Tibial artery (tissue), 4 donors: ENCODE measurements at regions not wholly inside any gene's neighbourhood (a gene's known extent, or its start where the extent isn't known, plus 50 kb on each side); places are given as distances from the start of the nearest gene placed in this dataset.

ENCODE experiments used
- DNase-seq, 2 donors: peaks; one replicate each; pipeline ENCODE4 v3.0.0-alpha.2; 2019
- H3K27ac ChIP-seq, 2 donors: fragments of 200-600 bp; sonication (generic) in 1 of 2; 1 replicate in 1 of 2; 2 replicates in 1 of 2; pipeline ENCODE4 v1.5.1; 2018 to 2019; ENCODE audit warnings: mild to moderate bottlenecking in 1 of 2
- H3K27me3 ChIP-seq, 2 donors: fragments of 200-600 bp; sonication (generic) in 1 of 2; one replicate each; pipeline versions ENCODE4 v1.5.1 to v1.6.0; 2016 to 2019
- H3K36me3 ChIP-seq, 3 donors: fragments of 200-600 bp; sonication (generic) in 2 of 3; one replicate each; pipeline ENCODE4 v1.5.1; 2016 to 2019; ENCODE audit warnings: mild to moderate bottlenecking in 2 of 3
- H3K4me1 ChIP-seq, 4 donors: fragments of 200-600 bp; sonication (generic) in 2 of 4; 1 replicate in 3 of 4; 2 replicates in 1 of 4; pipeline ENCODE4 v1.5.1; 2016 to 2019
- H3K4me3 ChIP-seq, 2 donors: fragments of 200-600 bp; sonication (generic) in 1 of 2; 1 replicate in 1 of 2; 2 replicates in 1 of 2; pipeline ENCODE4 v1.5.1; 2018 to 2019; ENCODE audit warnings: mild to moderate bottlenecking in 2 of 2
- H3K9me3 ChIP-seq, 3 donors: fragments of 200-600 bp; sonication (generic) in 1 of 3; one replicate each; pipeline ENCODE4 v1.5.1; 2016 to 2019
- intact Hi-C: fragments of 100-400 bp; cut with DNase I; formaldehyde crosslinking; loops from one replicate; pipeline ENCODE4 v1.15.0; 2023; ENCODE audit warnings: low total_unique reads
- TF ChIP-seq, protein P1 (sequence below), 2 experiments: fragments of 200-600 bp in 1 of 2; fragments of 450-650 bp in 1 of 2; IDR thresholded peaks; one replicate each; pipeline ENCODE4 v1.5.1; 2017 to 2019; ENCODE audit warnings: antibody characterized with exemption in 2 of 2, mild to moderate bottlenecking in 1 of 2, moderate library complexity in 1 of 2

- Histone ChIP-seq H3K36me3 (no peaks in the 10 kb centered on the region), H3K4me1 (no peaks in the 10 kb centered on the region), H3K9me3 (no peaks in the 10 kb centered on the region), H3K4me3 (no peak overlapping the region), H3K27ac (no peak overlapping the region), H3K27me3 (no peaks in the 10 kb centered on the region)
- no peak for DNase-seq
- TF ChIP-seq, protein P1, sequence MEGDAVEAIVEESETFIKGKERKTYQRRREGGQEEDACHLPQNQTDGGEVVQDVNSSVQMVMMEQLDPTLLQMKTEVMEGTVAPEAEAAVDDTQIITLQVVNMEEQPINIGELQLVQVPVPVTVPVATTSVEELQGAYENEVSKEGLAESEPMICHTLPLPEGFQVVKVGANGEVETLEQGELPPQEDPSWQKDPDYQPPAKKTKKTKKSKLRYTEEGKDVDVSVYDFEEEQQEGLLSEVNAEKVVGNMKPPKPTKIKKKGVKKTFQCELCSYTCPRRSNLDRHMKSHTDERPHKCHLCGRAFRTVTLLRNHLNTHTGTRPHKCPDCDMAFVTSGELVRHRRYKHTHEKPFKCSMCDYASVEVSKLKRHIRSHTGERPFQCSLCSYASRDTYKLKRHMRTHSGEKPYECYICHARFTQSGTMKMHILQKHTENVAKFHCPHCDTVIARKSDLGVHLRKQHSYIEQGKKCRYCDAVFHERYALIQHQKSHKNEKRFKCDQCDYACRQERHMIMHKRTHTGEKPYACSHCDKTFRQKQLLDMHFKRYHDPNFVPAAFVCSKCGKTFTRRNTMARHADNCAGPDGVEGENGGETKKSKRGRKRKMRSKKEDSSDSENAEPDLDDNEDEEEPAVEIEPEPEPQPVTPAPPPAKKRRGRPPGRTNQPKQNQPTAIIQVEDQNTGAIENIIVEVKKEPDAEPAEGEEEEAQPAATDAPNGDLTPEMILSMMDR (IDR thresholded peaks at IDR 0.05) = no peak
- intact Hi-C loops = no loop called here
Measured at GRCh38 chr1:188043536-188044245, 1214.9 kb downstream of the PLA2G4A start.

- intact Hi-C loops = no loop called here
Measured at GRCh38 chr1:188050250-188050649, 1221.5 kb downstream of the PLA2G4A start.

GRCh38 chr1:188056011-188056410 lies 1227.3 kb downstream of the PLA2G4A start:
- TF ChIP-seq, protein P1 (IDR thresholded peaks at IDR 0.05) = no peak
- H3K27me3 ChIP-seq = no peaks in the 10 kb centered on the region
- no peak overlapping the region for H3K4me3 ChIP-seq
- H3K4me1 ChIP-seq = no peaks in the 10 kb centered on the region
- no peak for DNase-seq
- H3K9me3 ChIP-seq = no peaks in the 10 kb centered on the region
- H3K36me3 ChIP-seq = no peaks in the 10 kb centered on the region
- no peak overlapping the region for H3K27ac ChIP-seq
- intact Hi-C loops = no loop called here

More at GRCh38 chr1:188050250-188050649, 1221.5 kb downstream of the PLA2G4A start:
- Histone ChIP-seq H3K36me3 (no peaks in the 10 kb centered on the region), H3K27ac (no peak overlapping the region), H3K9me3 (no peaks in the 10 kb centered on the region), H3K4me1 (no peaks in the 10 kb centered on the region), H3K4me3 (no peak overlapping the region), H3K27me3 (no peaks in the 10 kb centered on the region)
- TF ChIP-seq, protein P1 (IDR thresholded peaks at IDR 0.05) = no peak
- no peak for DNase-seq

DNA sequence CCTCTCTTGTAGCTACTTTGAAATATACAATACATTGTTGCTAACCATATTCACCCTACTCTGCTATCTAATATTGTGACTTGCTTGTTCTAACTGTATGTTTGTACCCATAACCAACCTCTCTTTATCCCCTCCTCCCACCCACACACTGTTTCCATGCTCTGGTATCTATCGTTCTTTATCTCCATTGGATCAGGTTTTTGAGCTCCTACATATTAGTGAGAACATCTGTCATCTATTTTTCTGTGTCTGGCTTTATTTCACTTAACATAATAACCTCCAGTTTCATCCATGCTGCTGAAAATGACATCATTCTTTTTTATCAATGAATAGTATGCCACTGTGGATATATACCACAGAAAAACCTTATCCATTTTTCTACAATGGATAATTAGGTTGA lies 1230.1 kb downstream of the PLA2G4A start:
- Histone ChIP-seq H3K27me3 (no peaks in the 10 kb centered on the region), H3K36me3 (no peaks in the 10 kb centered on the region), H3K27ac (no peak overlapping the region), H3K4me1 (no peaks in the 10 kb centered on the region), H3K4me3 (no peak overlapping the region), H3K9me3 (no peaks in the 10 kb centered on the region)
- DNase-seq = no peak
- TF ChIP-seq, protein P1 (IDR thresholded peaks at IDR 0.05) = no peak
- intact Hi-C loops = no loop called here

GRCh38 chr1:188061881-188062280 lies 1233.1 kb downstream of the PLA2G4A start:
- TF ChIP-seq, protein P1 (IDR thresholded peaks at IDR 0.05) = no peak

More at GRCh38 chr1:188061881-188062280, 1233.1 kb downstream of the PLA2G4A start:
- H3K36me3 ChIP-seq = no peaks in the 10 kb centered on the region
- intact Hi-C loops = no loop called here
- H3K27ac ChIP-seq = no peak overlapping the region
- no peaks in the 10 kb centered on the region for H3K9me3 ChIP-seq
- no peak for DNase-seq
- H3K27me3 ChIP-seq = no peaks in the 10 kb centered on the region
- no peaks in the 10 kb centered on the region for H3K4me1 ChIP-seq
- no peak overlapping the region for H3K4me3 ChIP-seq
